Suprapubic skin (tissue), 4 donors: ENCODE measurements at regions not wholly inside any gene's neighbourhood (a gene's known extent, or its start where the extent isn't known, plus 50 kb on each side); places are given as distances from the start of the nearest gene placed in this dataset.

ENCODE experiments used
- CTCF ChIP-seq, 2 donors: fragments of 200-600 bp in 1 of 2; fragments of 450-650 bp in 1 of 2; sonication (generic) in 1 of 2; IDR thresholded peaks; one replicate each; pipeline ENCODE4 v1.5.1; 2016 to 2019; ENCODE audit warnings: antibody characterized with exemption in 2 of 2, mild to moderate bottlenecking in 1 of 2, moderate library complexity in 1 of 2
- EP300 ChIP-seq: sonication (generic); formaldehyde crosslinking; IDR thresholded peaks from one replicate; pipeline ENCODE4 v1.6.1; 2017; ENCODE audit warnings: antibody characterized with exemption
- POLR2A ChIP-seq, 2 donors: fragments of 450-650 bp; IDR thresholded peaks; one replicate each; pipeline ENCODE4 v1.6.1; 2017; ENCODE audit warnings: antibody characterized with exemption in 2 of 2, mild to moderate bottlenecking in 2 of 2, moderate library complexity in 2 of 2
- POLR2AphosphoS5 ChIP-seq, 3 donors: sonication (generic); formaldehyde crosslinking; IDR thresholded peaks; one replicate each; pipeline ENCODE4 v1.6.1; 2017; ENCODE audit warnings: antibody characterized with exemption in 3 of 3

GRCh38 chr22:19622061-19622441 lies 92.3 kb upstream of the SEPTIN5 start:
- no peak for TF ChIP-seq EP300
- no peak for TF ChIP-seq CTCF (IDR thresholded peaks at IDR 0.05)
- no peak for TF ChIP-seq POLR2A (IDR thresholded peaks at IDR 0.05)
- TF ChIP-seq POLR2AphosphoS5 (IDR thresholded peaks at IDR 0.05): no peak
